Liver (tissue), 8 donors: ENCODE measurements at regions not wholly inside any gene's neighbourhood (a gene's known extent, or its start where the extent isn't known, plus 50 kb on each side); places are given as distances from the start of the nearest gene placed in this dataset.

Experiments used
- DNase-seq: peaks from one replicate; pipeline ENCODE4 v3.0.0-alpha.2; 2017; ENCODE audit warnings: low spot score
- H3K27ac ChIP-seq, 2 donors: one replicate each; pipeline ENCODE4 v1.7.0; 2013; ENCODE audit warnings: inconsistent platforms in 2 of 2, low read length in 2 of 2, control low read depth in 1 of 2, low read depth in 1 of 2, mild to moderate bottlenecking in 1 of 2
- H3K27me3 ChIP-seq, 4 donors: one replicate each; pipeline versions ENCODE4 v1.6.1 to v1.7.0; 2013; ENCODE audit warnings: low read length in 3 of 4, inconsistent platforms in 1 of 4, mild to moderate bottlenecking in 1 of 4, moderate library complexity in 1 of 4; ENCODE audit not compliant: control insufficient read depth in 4 of 4, insufficient read depth in 4 of 4
- H3K36me3 ChIP-seq, 4 donors: one replicate each; pipeline versions ENCODE4 v1.6.1 to v1.7.0; 2013; ENCODE audit warnings: low read length in 3 of 4, mild to moderate bottlenecking in 3 of 4, low read depth in 1 of 4, moderate library complexity in 1 of 4; ENCODE audit not compliant: control insufficient read depth in 4 of 4, insufficient read depth in 3 of 4
- H3K4me1 ChIP-seq, 4 donors: one replicate each; pipeline versions ENCODE4 v1.6.1 to v1.7.0; 2013; ENCODE audit warnings: low read length in 3 of 4, mild to moderate bottlenecking in 3 of 4, moderate library complexity in 1 of 4; ENCODE audit not compliant: control insufficient read depth in 4 of 4, insufficient read depth in 4 of 4
- H3K4me3 ChIP-seq, 3 donors: one replicate each; pipeline versions ENCODE4 v1.6.1 to v1.7.0; 2013; ENCODE audit warnings: low read length in 3 of 3, control low read depth in 1 of 3, low read depth in 1 of 3, mild to moderate bottlenecking in 1 of 3
- H3K9ac ChIP-seq, 2 donors: one replicate each; pipeline ENCODE4 v1.7.0; 2013; ENCODE audit warnings: low read length in 2 of 2, mild to moderate bottlenecking in 2 of 2, moderate library complexity in 2 of 2, control low read depth in 1 of 2, low read depth in 1 of 2
- H3K9me3 ChIP-seq, 4 donors: one replicate each; pipeline versions ENCODE4 v1.6.1 to v1.7.0; 2013; ENCODE audit warnings: low read length in 3 of 4; ENCODE audit not compliant: control insufficient read depth in 4 of 4
- ATF3 ChIP-seq: IDR thresholded peaks from 2 replicates; pipeline ENCODE4 v1.6.1; 2016; ENCODE audit warnings: antibody characterized with exemption
- CTCF ChIP-seq: fragments of 150-350 bp; IDR thresholded peaks from 2 replicates; pipeline ENCODE4 v1.5.1; 2017; ENCODE audit warnings: improper control_type of control experiment, low read depth, low read length; ENCODE audit not compliant: missing input control
- EGR1 ChIP-seq, 2 donors: IDR thresholded peaks; 2 replicates each; pipeline ENCODE4 v1.6.1; 2016 to 2018; ENCODE audit warnings: antibody characterized with exemption in 2 of 2, low read depth in 2 of 2
- GABPA ChIP-seq, 2 donors: IDR thresholded peaks in 1 of 2; conservative IDR thresholded peaks in 1 of 2; 2 replicates each; pipeline ENCODE4 v1.6.1; 2016; ENCODE audit warnings: antibody characterized with exemption in 2 of 2, mild to moderate bottlenecking in 1 of 2, moderate library complexity in 1 of 2
- HNF4A ChIP-seq, 2 donors: conservative IDR thresholded peaks; 2 replicates each; pipeline ENCODE4 v1.6.1; 2016; ENCODE audit warnings: antibody characterized with exemption in 2 of 2, mild to moderate bottlenecking in 2 of 2
- JUND ChIP-seq, 2 donors: IDR thresholded peaks; 2 replicates each; pipeline ENCODE4 v1.6.1; 2016; ENCODE audit warnings: antibody characterized with exemption in 2 of 2
- MAX ChIP-seq: IDR thresholded peaks from 2 replicates; pipeline ENCODE4 v1.6.1; 2016; ENCODE audit warnings: antibody characterized with exemption
- SP1 ChIP-seq: IDR thresholded peaks from 2 replicates; pipeline ENCODE4 v1.6.1; 2018; ENCODE audit warnings: antibody characterized with exemption, mild to moderate bottlenecking
- WGBS: extraction: QIAGEN DNeasy Blood & Tissue Kit; methylation state at CpG from one replicate; pipeline ENCODE4 v1.1.7; 2013; 5-methylcytosine and 5-hydroxymethylcytosine counted together
- TF ChIP-seq, protein P1 (sequence below): IDR thresholded peaks from 2 replicates; pipeline ENCODE4 v1.6.1; 2016; ENCODE audit warnings: antibody characterized with exemption, mild to moderate bottlenecking
- TF ChIP-seq, protein P2 (sequence below): IDR thresholded peaks from 2 replicates; pipeline ENCODE4 v1.6.1; 2016; ENCODE audit warnings: antibody characterized with exemption
- donor health status: healthy.
- donor health status: healthy.
- donor health status: healthy.
- donor health status: healthy.
- donor health status: healthy.

GRCh38 chr4:152065545-152065944, 304.7 kb upstream of the GATB start:
- DNase-seq, result no peak
- Histone ChIP-seq H3K9me3 (no peaks in the 10 kb centered on the region), H3K27ac (no peak overlapping the region), H3K9ac (no peak overlapping the region), H3K4me1 (no peaks in the 10 kb centered on the region), H3K4me3 (no peak overlapping the region), H3K27me3 (peaks cover 0 to 5% (median 0%) of the 10 kb centered on the region in 4 donors), H3K36me3 (no peaks in the 10 kb centered on the region)
- no peak for TF ChIP-seq HNF4A (conservative IDR thresholded peaks at IDR 0.05)
- no peak for TF ChIP-seq ATF3
- TF ChIP-seq CTCF, result no peak
- TF ChIP-seq, protein P1, sequence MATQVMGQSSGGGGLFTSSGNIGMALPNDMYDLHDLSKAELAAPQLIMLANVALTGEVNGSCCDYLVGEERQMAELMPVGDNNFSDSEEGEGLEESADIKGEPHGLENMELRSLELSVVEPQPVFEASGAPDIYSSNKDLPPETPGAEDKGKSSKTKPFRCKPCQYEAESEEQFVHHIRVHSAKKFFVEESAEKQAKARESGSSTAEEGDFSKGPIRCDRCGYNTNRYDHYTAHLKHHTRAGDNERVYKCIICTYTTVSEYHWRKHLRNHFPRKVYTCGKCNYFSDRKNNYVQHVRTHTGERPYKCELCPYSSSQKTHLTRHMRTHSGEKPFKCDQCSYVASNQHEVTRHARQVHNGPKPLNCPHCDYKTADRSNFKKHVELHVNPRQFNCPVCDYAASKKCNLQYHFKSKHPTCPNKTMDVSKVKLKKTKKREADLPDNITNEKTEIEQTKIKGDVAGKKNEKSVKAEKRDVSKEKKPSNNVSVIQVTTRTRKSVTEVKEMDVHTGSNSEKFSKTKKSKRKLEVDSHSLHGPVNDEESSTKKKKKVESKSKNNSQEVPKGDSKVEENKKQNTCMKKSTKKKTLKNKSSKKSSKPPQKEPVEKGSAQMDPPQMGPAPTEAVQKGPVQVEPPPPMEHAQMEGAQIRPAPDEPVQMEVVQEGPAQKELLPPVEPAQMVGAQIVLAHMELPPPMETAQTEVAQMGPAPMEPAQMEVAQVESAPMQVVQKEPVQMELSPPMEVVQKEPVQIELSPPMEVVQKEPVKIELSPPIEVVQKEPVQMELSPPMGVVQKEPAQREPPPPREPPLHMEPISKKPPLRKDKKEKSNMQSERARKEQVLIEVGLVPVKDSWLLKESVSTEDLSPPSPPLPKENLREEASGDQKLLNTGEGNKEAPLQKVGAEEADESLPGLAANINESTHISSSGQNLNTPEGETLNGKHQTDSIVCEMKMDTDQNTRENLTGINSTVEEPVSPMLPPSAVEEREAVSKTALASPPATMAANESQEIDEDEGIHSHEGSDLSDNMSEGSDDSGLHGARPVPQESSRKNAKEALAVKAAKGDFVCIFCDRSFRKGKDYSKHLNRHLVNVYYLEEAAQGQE, result no peak
- TF ChIP-seq, protein P2, sequence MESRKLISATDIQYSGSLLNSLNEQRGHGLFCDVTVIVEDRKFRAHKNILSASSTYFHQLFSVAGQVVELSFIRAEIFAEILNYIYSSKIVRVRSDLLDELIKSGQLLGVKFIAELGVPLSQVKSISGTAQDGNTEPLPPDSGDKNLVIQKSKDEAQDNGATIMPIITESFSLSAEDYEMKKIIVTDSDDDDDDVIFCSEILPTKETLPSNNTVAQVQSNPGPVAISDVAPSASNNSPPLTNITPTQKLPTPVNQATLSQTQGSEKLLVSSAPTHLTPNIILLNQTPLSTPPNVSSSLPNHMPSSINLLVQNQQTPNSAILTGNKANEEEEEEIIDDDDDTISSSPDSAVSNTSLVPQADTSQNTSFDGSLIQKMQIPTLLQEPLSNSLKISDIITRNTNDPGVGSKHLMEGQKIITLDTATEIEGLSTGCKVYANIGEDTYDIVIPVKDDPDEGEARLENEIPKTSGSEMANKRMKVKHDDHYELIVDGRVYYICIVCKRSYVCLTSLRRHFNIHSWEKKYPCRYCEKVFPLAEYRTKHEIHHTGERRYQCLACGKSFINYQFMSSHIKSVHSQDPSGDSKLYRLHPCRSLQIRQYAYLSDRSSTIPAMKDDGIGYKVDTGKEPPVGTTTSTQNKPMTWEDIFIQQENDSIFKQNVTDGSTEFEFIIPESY, result no peak
- no peak for TF ChIP-seq EGR1 (IDR thresholded peaks at IDR 0.05; ENCODE audit: low read depth in 2 of 2)
- 83% methylated on average over 2 of the region's 2 CpGs for WGBS

DNA sequence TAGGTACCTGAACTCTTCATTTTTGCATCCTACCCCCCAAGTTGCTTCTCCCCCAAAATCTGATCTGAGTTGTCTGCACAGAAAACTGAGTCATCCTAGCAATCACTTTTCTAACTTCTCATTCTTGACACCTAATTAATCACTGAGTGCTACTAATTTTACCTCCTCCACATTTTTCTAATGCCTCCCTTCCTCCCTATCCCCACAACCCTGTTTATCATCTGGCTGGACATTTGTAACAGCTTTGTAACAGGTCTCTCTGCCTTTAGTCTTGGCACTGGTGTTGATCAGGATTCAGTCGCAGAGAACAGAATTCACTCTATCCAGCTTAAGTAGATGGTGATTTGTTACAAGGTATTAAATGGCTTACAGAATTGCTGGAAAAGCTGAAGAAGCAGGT, 303.9 kb upstream of the GATB start:
- peaks cover 0 to 5% (median 0%) of the 10 kb centered on the region in 4 donors for H3K27me3 ChIP-seq
- H3K9me3 ChIP-seq, result no peaks in the 10 kb centered on the region
- TF ChIP-seq GABPA (IDR thresholded peaks at IDR 0.05 in 1 of 2, conservative IDR thresholded peaks at IDR 0.05 in 1 of 2) (no peak), MAX (no peak), CTCF (no peak), SP1 (no peak), ATF3 (no peak), JUND (IDR thresholded peaks at IDR 0.05) (no peak)
- TF ChIP-seq, protein P2, result no peak

More for the DNA sequence above, 303.9 kb upstream of the GATB start:
- Histone ChIP-seq H3K4me3 (no peak overlapping the region), H3K36me3 (no peaks in the 10 kb centered on the region), H3K9ac (no peak overlapping the region), H3K4me1 (no peaks in the 10 kb centered on the region), H3K27ac (no peak overlapping the region)
- WGBS, result 92% methylated on average over 1 of the region's 1 CpG
- DNase-seq, result no peak
